GM06990 (cell line): ENCODE measurements at regions not wholly inside any gene's neighbourhood (a gene's known extent, or its start where the extent isn't known, plus 50 kb on each side); places are given as distances from the start of the nearest gene placed in this dataset.

ENCODE experiments used
- DNase-seq: peaks from one replicate; pipeline ENCODE4 v3.0.0-alpha.2; 2011; ENCODE audit not compliant: insufficient read length; ENCODE audit errors: extremely low read depth
- H3K27me3 ChIP-seq: replicated peaks from 2 replicates; pipeline ENCODE4 v1.6.0; 2011; ENCODE audit warnings: low read length; ENCODE audit not compliant: control insufficient read depth, insufficient read depth
- H3K36me3 ChIP-seq: 2 replicates; pipeline ENCODE4 v1.5.1; 2011; ENCODE audit warnings: low read length; ENCODE audit not compliant: control insufficient read depth, insufficient read depth
- H3K4me3 ChIP-seq: replicated peaks from 2 replicates; pipeline ENCODE4 v1.5.1; 2011; ENCODE audit warnings: low read depth, mild to moderate bottlenecking, control low read depth, low read length
- CTCF ChIP-seq: IDR thresholded peaks from 2 replicates; pipeline ENCODE4 v1.5.1; 2011; ENCODE audit warnings: low read length, control low read depth, mild to moderate bottlenecking, inconsistent platforms; ENCODE audit not compliant: insufficient read depth, poor library complexity, severe bottlenecking

- H3K4me3 ChIP-seq, result no peak overlapping the region
- no peak for TF ChIP-seq CTCF
- H3K27me3 ChIP-seq, result no peaks in the 10 kb centered on the region
- H3K36me3 ChIP-seq, result no peaks in the 10 kb centered on the region
- no peak for DNase-seq
These were observed 213.7 kb upstream of the NR4A3 start for GRCh38 chr9:99607842-99608448.

GRCh38 chr9:99614341-99614740 lies 207.3 kb upstream of the NR4A3 start:
- Histone ChIP-seq H3K27me3 (no peaks in the 10 kb centered on the region), H3K36me3 (no peaks in the 10 kb centered on the region), H3K4me3 (no peak overlapping the region)
- no peak for DNase-seq
- no peak for TF ChIP-seq CTCF

GRCh38 chr9:99621040-99621439 lies 200.6 kb upstream of the NR4A3 start:
- Histone ChIP-seq H3K36me3 (no peaks in the 10 kb centered on the region), H3K4me3 (no peak overlapping the region), H3K27me3 (no peaks in the 10 kb centered on the region)
- TF ChIP-seq CTCF, result no peak
- DNase-seq, result no peak

GRCh38 chr9:99622679-99623078 lies 199.0 kb upstream of the NR4A3 start:
- no peak for TF ChIP-seq CTCF
- no peak for DNase-seq
- Histone ChIP-seq H3K36me3 (no peaks in the 10 kb centered on the region), H3K27me3 (no peaks in the 10 kb centered on the region), H3K4me3 (no peak overlapping the region)

- no peak for DNase-seq
- Histone ChIP-seq H3K4me3 (no peak overlapping the region), H3K36me3 (no peaks in the 10 kb centered on the region), H3K27me3 (no peaks in the 10 kb centered on the region)
- TF ChIP-seq CTCF, result no peak
These were observed 197.8 kb upstream of the NR4A3 start for GRCh38 chr9:99623780-99624364.
